Liver (tissue), 8 donors: ENCODE measurements at regions not wholly inside any gene's neighbourhood (a gene's known extent, or its start where the extent isn't known, plus 50 kb on each side); places are given as distances from the start of the nearest gene placed in this dataset.

Source experiments
- DNase-seq: peaks from one replicate; pipeline ENCODE4 v3.0.0-alpha.2; 2017; ENCODE audit warnings: low spot score
- H3K27ac ChIP-seq, 2 donors: one replicate each; pipeline ENCODE4 v1.7.0; 2013; ENCODE audit warnings: inconsistent platforms in 2 of 2, low read length in 2 of 2, control low read depth in 1 of 2, low read depth in 1 of 2, mild to moderate bottlenecking in 1 of 2
- H3K27me3 ChIP-seq, 4 donors: one replicate each; pipeline versions ENCODE4 v1.6.1 to v1.7.0; 2013; ENCODE audit warnings: low read length in 3 of 4, inconsistent platforms in 1 of 4, mild to moderate bottlenecking in 1 of 4, moderate library complexity in 1 of 4; ENCODE audit not compliant: control insufficient read depth in 4 of 4, insufficient read depth in 4 of 4
- H3K36me3 ChIP-seq, 4 donors: one replicate each; pipeline versions ENCODE4 v1.6.1 to v1.7.0; 2013; ENCODE audit warnings: low read length in 3 of 4, mild to moderate bottlenecking in 3 of 4, low read depth in 1 of 4, moderate library complexity in 1 of 4; ENCODE audit not compliant: control insufficient read depth in 4 of 4, insufficient read depth in 3 of 4
- H3K4me1 ChIP-seq, 4 donors: one replicate each; pipeline versions ENCODE4 v1.6.1 to v1.7.0; 2013; ENCODE audit warnings: low read length in 3 of 4, mild to moderate bottlenecking in 3 of 4, moderate library complexity in 1 of 4; ENCODE audit not compliant: control insufficient read depth in 4 of 4, insufficient read depth in 4 of 4
- H3K4me3 ChIP-seq, 3 donors: one replicate each; pipeline versions ENCODE4 v1.6.1 to v1.7.0; 2013; ENCODE audit warnings: low read length in 3 of 3, control low read depth in 1 of 3, low read depth in 1 of 3, mild to moderate bottlenecking in 1 of 3
- H3K9ac ChIP-seq, 2 donors: one replicate each; pipeline ENCODE4 v1.7.0; 2013; ENCODE audit warnings: low read length in 2 of 2, mild to moderate bottlenecking in 2 of 2, moderate library complexity in 2 of 2, control low read depth in 1 of 2, low read depth in 1 of 2
- H3K9me3 ChIP-seq, 4 donors: one replicate each; pipeline versions ENCODE4 v1.6.1 to v1.7.0; 2013; ENCODE audit warnings: low read length in 3 of 4; ENCODE audit not compliant: control insufficient read depth in 4 of 4
- ATF3 ChIP-seq: IDR thresholded peaks from 2 replicates; pipeline ENCODE4 v1.6.1; 2016; ENCODE audit warnings: antibody characterized with exemption
- EGR1 ChIP-seq, 2 donors: IDR thresholded peaks; 2 replicates each; pipeline ENCODE4 v1.6.1; 2016 to 2018; ENCODE audit warnings: antibody characterized with exemption in 2 of 2, low read depth in 2 of 2
- FOXA1 ChIP-seq: IDR thresholded peaks from 2 replicates; pipeline ENCODE4 v1.6.1; 2016; ENCODE audit warnings: antibody characterized with exemption
- FOXA2 ChIP-seq: IDR thresholded peaks from 2 replicates; pipeline ENCODE4 v1.6.1; 2016; ENCODE audit warnings: antibody characterized with exemption
- GABPA ChIP-seq, 2 donors: IDR thresholded peaks in 1 of 2; conservative IDR thresholded peaks in 1 of 2; 2 replicates each; pipeline ENCODE4 v1.6.1; 2016; ENCODE audit warnings: antibody characterized with exemption in 2 of 2, mild to moderate bottlenecking in 1 of 2, moderate library complexity in 1 of 2
- HNF4A ChIP-seq, 2 donors: conservative IDR thresholded peaks; 2 replicates each; pipeline ENCODE4 v1.6.1; 2016; ENCODE audit warnings: antibody characterized with exemption in 2 of 2, mild to moderate bottlenecking in 2 of 2
- HNF4G ChIP-seq: IDR thresholded peaks from 2 replicates; pipeline ENCODE4 v1.6.1; 2016; ENCODE audit warnings: antibody characterized with exemption
- JUND ChIP-seq, 2 donors: IDR thresholded peaks; 2 replicates each; pipeline ENCODE4 v1.6.1; 2016; ENCODE audit warnings: antibody characterized with exemption in 2 of 2
- MAX ChIP-seq: IDR thresholded peaks from 2 replicates; pipeline ENCODE4 v1.6.1; 2016; ENCODE audit warnings: antibody characterized with exemption
- NR2F2 ChIP-seq: IDR thresholded peaks from 2 replicates; pipeline ENCODE4 v1.6.1; 2016; ENCODE audit warnings: antibody characterized with exemption
- RAD21 ChIP-seq, 2 donors: IDR thresholded peaks; 2 replicates each; pipeline ENCODE4 v1.6.1; 2016; ENCODE audit warnings: antibody characterized with exemption in 2 of 2, mild to moderate bottlenecking in 2 of 2
- REST ChIP-seq: IDR thresholded peaks from 2 replicates; pipeline ENCODE4 v1.6.1; 2016; ENCODE audit warnings: antibody characterized with exemption, mild to moderate bottlenecking
- SP1 ChIP-seq: IDR thresholded peaks from 2 replicates; pipeline ENCODE4 v1.6.1; 2018; ENCODE audit warnings: antibody characterized with exemption, mild to moderate bottlenecking
- TAF1 ChIP-seq: conservative IDR thresholded peaks from 2 replicates; pipeline ENCODE4 v1.6.1; 2016; ENCODE audit warnings: antibody characterized with exemption, mild to moderate bottlenecking
- WGBS: extraction: QIAGEN DNeasy Blood & Tissue Kit; methylation state at CpG from one replicate; pipeline ENCODE4 v1.1.7; 2013; 5-methylcytosine and 5-hydroxymethylcytosine counted together
- TF ChIP-seq, protein P1 (sequence below): fragments of 150-350 bp; IDR thresholded peaks from 2 replicates; pipeline ENCODE4 v1.5.1; 2017; ENCODE audit warnings: improper control_type of control experiment, low read depth, low read length; ENCODE audit not compliant: missing input control
- TF ChIP-seq, protein P2 (sequence below): IDR thresholded peaks from 2 replicates; pipeline ENCODE4 v1.6.1; 2016; ENCODE audit warnings: antibody characterized with exemption
- donor health status: healthy.
- donor health status: healthy.
- donor health status: healthy.
- donor health status: healthy.
- donor health status: healthy.

GRCh38 chr3:76547674-76548073 is 492.2 kb upstream of the ROBO2 start:
- Histone ChIP-seq H3K9ac (no peak overlapping the region), H3K4me3 (no peak overlapping the region), H3K36me3 (no peaks in the 10 kb centered on the region), H3K4me1 (no peaks in the 10 kb centered on the region), H3K27me3 (no peaks in the 10 kb centered on the region), H3K27ac (no peak overlapping the region), H3K9me3 (peaks cover 0 to 5% (median 3%) of the 10 kb centered on the region in 4 donors)
- no peak for DNase-seq
- no peak for TF ChIP-seq FOXA2
- no peak for TF ChIP-seq MAX
- TF ChIP-seq NR2F2: no peak
- TF ChIP-seq, protein P1, sequence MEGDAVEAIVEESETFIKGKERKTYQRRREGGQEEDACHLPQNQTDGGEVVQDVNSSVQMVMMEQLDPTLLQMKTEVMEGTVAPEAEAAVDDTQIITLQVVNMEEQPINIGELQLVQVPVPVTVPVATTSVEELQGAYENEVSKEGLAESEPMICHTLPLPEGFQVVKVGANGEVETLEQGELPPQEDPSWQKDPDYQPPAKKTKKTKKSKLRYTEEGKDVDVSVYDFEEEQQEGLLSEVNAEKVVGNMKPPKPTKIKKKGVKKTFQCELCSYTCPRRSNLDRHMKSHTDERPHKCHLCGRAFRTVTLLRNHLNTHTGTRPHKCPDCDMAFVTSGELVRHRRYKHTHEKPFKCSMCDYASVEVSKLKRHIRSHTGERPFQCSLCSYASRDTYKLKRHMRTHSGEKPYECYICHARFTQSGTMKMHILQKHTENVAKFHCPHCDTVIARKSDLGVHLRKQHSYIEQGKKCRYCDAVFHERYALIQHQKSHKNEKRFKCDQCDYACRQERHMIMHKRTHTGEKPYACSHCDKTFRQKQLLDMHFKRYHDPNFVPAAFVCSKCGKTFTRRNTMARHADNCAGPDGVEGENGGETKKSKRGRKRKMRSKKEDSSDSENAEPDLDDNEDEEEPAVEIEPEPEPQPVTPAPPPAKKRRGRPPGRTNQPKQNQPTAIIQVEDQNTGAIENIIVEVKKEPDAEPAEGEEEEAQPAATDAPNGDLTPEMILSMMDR: no peak
- no peak for TF ChIP-seq FOXA1
- TF ChIP-seq HNF4G: no peak
- TF ChIP-seq, protein P2, sequence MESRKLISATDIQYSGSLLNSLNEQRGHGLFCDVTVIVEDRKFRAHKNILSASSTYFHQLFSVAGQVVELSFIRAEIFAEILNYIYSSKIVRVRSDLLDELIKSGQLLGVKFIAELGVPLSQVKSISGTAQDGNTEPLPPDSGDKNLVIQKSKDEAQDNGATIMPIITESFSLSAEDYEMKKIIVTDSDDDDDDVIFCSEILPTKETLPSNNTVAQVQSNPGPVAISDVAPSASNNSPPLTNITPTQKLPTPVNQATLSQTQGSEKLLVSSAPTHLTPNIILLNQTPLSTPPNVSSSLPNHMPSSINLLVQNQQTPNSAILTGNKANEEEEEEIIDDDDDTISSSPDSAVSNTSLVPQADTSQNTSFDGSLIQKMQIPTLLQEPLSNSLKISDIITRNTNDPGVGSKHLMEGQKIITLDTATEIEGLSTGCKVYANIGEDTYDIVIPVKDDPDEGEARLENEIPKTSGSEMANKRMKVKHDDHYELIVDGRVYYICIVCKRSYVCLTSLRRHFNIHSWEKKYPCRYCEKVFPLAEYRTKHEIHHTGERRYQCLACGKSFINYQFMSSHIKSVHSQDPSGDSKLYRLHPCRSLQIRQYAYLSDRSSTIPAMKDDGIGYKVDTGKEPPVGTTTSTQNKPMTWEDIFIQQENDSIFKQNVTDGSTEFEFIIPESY: no peak
- TF ChIP-seq TAF1: no peak
- TF ChIP-seq EGR1 (IDR thresholded peaks at IDR 0.05; ENCODE audit: low read depth in 2 of 2): no peak
- TF ChIP-seq HNF4A (conservative IDR thresholded peaks at IDR 0.05): no peak
- no peak for TF ChIP-seq JUND (IDR thresholded peaks at IDR 0.05)
- TF ChIP-seq SP1: no peak
- TF ChIP-seq ATF3: no peak
- no peak for TF ChIP-seq RAD21 (IDR thresholded peaks at IDR 0.05)
- 74% methylated on average over 2 of the region's 2 CpGs for WGBS

GRCh38 chr3:76550522-76551201 is 489.2 kb upstream of the ROBO2 start:
- Histone ChIP-seq H3K36me3 (no peaks in the 10 kb centered on the region), H3K4me1 (no peaks in the 10 kb centered on the region), H3K27me3 (no peaks in the 10 kb centered on the region), H3K9ac (no peak overlapping the region), H3K4me3 (no peak overlapping the region), H3K27ac (no peak overlapping the region), H3K9me3 (peaks cover 0 to 5% (median 3%) of the 10 kb centered on the region in 4 donors)
- no peak for DNase-seq
- TF ChIP-seq REST (no peak), EGR1 (IDR thresholded peaks at IDR 0.05; ENCODE audit: low read depth in 2 of 2) (no peak), MAX (no peak), GABPA (IDR thresholded peaks at IDR 0.05 in 1 of 2, conservative IDR thresholded peaks at IDR 0.05 in 1 of 2) (no peak), TAF1 (no peak)
- 82% methylated on average over 7 of the region's 7 CpGs for WGBS
